Loucy (cell line): ENCODE measurements at regions not wholly inside any gene's neighbourhood (a gene's known extent, or its start where the extent isn't known, plus 50 kb on each side); places are given as distances from the start of the nearest gene placed in this dataset.

ENCODE experiments used
- CTCF ChIP-seq: fragments of 200-600 bp; sonication (generic); conservative IDR thresholded peaks from 2 replicates; pipeline ENCODE4 v1.5.1; 2014; ENCODE audit warnings: mild to moderate bottlenecking, antibody characterized with exemption, low read length
- EZH2phosphoT487 ChIP-seq: fragments of 200-600 bp; IDR thresholded peaks from 2 replicates; pipeline ENCODE4 v1.6.1; 2018; ENCODE audit warnings: antibody characterized with exemption, mild to moderate bottlenecking, moderate library complexity, borderline replicate concordance

- no peak for TF ChIP-seq CTCF
- TF ChIP-seq EZH2phosphoT487: no peak
Measured at GRCh38 chr3:112757197-112757596, 89.5 kb downstream of the CD200R1L start.
